ENCODE measurements at regions not wholly inside any gene's neighbourhood (a gene's known extent, or its start where the extent isn't known, plus 50 kb on each side); places are given as distances from the start of the nearest gene placed in this dataset.

DNA sequence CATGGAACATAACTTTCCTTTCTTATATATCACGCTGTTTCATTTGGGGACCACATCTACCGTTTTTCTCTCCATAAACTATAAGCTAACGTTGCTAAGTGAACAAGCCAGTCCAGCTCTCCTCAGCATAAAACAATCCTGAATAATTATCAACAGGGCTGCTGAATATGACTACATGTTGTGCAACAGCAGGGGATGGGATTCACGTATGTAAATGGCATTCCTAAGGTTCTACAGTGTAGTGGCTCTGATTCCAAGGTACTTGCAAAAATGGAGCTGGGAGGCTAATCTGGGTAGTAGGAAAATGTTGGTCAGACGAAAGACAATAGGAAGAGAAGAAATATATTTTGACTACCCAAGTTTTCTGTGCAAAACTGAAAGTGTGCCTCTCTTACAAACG is 262.8 kb downstream of the RWDD3 start:
- H3K4me3 ChIP-seq (ENCODE audit: control insufficient read depth, low read depth, low read length) = no peak overlapping the region
- TF ChIP-seq, protein P1, sequence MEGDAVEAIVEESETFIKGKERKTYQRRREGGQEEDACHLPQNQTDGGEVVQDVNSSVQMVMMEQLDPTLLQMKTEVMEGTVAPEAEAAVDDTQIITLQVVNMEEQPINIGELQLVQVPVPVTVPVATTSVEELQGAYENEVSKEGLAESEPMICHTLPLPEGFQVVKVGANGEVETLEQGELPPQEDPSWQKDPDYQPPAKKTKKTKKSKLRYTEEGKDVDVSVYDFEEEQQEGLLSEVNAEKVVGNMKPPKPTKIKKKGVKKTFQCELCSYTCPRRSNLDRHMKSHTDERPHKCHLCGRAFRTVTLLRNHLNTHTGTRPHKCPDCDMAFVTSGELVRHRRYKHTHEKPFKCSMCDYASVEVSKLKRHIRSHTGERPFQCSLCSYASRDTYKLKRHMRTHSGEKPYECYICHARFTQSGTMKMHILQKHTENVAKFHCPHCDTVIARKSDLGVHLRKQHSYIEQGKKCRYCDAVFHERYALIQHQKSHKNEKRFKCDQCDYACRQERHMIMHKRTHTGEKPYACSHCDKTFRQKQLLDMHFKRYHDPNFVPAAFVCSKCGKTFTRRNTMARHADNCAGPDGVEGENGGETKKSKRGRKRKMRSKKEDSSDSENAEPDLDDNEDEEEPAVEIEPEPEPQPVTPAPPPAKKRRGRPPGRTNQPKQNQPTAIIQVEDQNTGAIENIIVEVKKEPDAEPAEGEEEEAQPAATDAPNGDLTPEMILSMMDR (conservative IDR thresholded peaks at IDR 0.05; ENCODE audit: control insufficient read depth, insufficient read depth, low read depth, low read length) = no peak
- DNase-seq (ENCODE audit: low read depth) = no peak

GRCh38 chr1:95497566-95497965 is 263.6 kb downstream of the RWDD3 start:
- DNase-seq (ENCODE audit: low read depth) = no peak
- TF ChIP-seq, protein P1 (conservative IDR thresholded peaks at IDR 0.05; ENCODE audit: control insufficient read depth, insufficient read depth, low read depth, low read length) = no peak
- H3K4me3 ChIP-seq (ENCODE audit: control insufficient read depth, low read depth, low read length) = no peak overlapping the region

GRCh38 chr1:95503278-95504030 is 269.4 kb downstream of the RWDD3 start:
- H3K4me3 ChIP-seq (ENCODE audit: control insufficient read depth, low read depth, low read length) = no peak overlapping the region
- DNase-seq (ENCODE audit: low read depth) = no peak
- TF ChIP-seq, protein P1 (conservative IDR thresholded peaks at IDR 0.05; ENCODE audit: control insufficient read depth, insufficient read depth, low read depth, low read length) = no peak

GRCh38 chr1:95504321-95504720 is 270.3 kb downstream of the RWDD3 start:
- no peak for DNase-seq (ENCODE audit: low read depth)
- H3K4me3 ChIP-seq (ENCODE audit: control insufficient read depth, low read depth, low read length) = no peak overlapping the region
- TF ChIP-seq, protein P1 (conservative IDR thresholded peaks at IDR 0.05; ENCODE audit: control insufficient read depth, insufficient read depth, low read depth, low read length) = no peak

DNA sequence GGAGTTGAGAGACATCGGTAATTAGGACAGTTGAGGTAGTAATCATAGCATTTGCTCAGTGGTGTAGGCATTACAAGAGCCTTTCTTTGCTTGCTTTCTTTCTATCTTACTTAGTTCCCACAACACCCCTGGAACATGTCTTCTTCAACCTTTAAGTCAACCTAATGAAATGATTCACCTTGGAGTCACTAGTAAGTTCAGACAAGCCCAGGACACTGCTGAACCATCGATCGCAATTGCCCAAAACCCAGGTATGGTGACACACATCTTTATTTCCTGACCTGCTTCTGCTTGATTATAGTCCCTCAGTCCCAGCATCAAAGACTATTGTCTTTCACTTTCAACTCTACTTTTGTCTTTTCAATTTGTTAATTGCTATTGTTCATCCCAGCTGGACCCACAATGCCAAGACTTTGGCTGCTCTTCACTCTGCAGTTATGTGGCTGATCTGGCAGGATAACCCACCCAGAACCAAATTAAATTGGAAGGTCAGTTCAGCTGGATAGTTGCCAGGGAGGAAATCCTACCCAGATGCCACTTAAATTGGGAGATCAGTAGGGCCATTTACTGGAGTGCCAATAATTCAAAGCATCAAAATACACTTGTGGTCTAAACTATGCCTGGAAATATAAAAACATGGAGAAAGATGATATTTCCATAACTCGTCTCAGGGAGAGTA is 272.9 kb downstream of the RWDD3 start:
- TF ChIP-seq, protein P1 (conservative IDR thresholded peaks at IDR 0.05; ENCODE audit: control insufficient read depth, insufficient read depth, low read depth, low read length) = no peak
- no peak overlapping the region for H3K4me3 ChIP-seq (ENCODE audit: control insufficient read depth, low read depth, low read length)
- DNase-seq (ENCODE audit: low read depth) = no peak

DNA sequence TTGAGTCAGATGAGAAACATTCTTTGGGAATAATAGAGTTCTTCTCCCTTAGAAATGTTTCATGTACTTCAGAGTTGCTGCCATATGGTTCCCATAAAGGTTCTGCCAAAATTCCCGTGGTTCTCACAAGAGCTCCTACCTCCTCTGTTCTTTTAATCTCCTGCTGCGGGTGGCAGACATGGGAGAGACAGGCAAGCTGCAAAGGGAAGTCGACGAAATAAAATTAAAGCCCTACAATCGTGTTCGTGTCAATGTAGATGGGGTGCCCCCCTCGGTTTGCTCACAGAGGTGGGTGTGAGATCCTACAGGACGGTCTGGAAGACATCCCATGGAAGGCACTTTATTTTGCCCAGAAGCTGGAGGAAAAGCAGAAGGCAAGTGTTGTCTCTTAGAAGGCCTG is 276.0 kb downstream of the RWDD3 start:
- TF ChIP-seq, protein P1 (conservative IDR thresholded peaks at IDR 0.05; ENCODE audit: control insufficient read depth, insufficient read depth, low read depth, low read length) = no peak
- no peak overlapping the region for H3K4me3 ChIP-seq (ENCODE audit: control insufficient read depth, low read depth, low read length)
- no peak for DNase-seq (ENCODE audit: low read depth)

Data from fibroblast of mammary gland (primary cell).